NCI-H2227 (cell line): ENCODE measurements at regions not wholly inside any gene's neighbourhood (a gene's known extent, or its start where the extent isn't known, plus 50 kb on each side); places are given as distances from the start of the nearest gene placed in this dataset.
A peak's percentile ranks its signal among the peaks of the same experiment; 100 is the strongest.

Experiments used
- DNase-seq: peaks from one replicate; lab custom pipeline; 2025; ENCODE audit not compliant: unreplicated experiment; lab: John Stamatoyannopoulos, UW

DNA sequence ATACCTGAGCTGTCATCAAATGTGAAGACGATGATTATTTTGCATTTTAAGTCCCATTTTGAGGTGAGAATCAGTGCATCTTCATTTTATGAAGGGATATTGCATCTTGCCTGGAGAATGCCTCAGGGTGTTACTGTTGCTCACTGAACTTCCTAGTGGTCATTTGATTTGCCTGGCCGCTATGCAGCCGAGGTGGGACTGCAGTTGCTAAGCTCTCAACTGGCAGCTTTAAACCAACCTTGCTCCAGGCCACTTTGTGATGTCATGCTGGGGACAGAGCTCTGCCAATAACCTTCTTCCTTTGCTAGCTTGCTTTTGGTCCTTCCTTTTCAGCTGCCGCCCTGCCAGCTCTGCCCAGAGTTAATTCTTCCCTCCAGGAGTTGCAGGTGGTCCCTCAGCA lies 409.4 kb upstream of the B3GAT1 start:
- DNase-seq, result no peak

DNA sequence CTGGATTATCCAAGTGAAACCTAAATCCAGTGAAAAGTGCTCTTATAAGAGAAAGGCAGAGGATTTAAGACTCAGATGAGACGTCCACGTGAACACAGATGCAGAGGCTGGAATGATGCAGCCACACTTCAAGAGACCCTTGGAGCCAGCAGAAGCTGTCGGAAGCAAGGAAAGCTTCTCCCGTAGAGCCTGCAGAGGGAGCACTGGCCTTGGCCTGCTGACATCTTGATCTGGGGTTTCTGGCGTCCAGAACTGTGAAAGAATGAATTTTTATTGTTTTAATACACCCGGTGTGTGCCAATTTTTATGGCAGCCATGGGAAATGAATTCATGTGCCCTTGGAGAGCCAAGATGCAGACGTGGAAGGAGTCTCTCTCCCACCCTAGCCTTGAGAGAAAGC lies 407.0 kb upstream of the B3GAT1 start:
- DNase-seq, result no peak

DNA sequence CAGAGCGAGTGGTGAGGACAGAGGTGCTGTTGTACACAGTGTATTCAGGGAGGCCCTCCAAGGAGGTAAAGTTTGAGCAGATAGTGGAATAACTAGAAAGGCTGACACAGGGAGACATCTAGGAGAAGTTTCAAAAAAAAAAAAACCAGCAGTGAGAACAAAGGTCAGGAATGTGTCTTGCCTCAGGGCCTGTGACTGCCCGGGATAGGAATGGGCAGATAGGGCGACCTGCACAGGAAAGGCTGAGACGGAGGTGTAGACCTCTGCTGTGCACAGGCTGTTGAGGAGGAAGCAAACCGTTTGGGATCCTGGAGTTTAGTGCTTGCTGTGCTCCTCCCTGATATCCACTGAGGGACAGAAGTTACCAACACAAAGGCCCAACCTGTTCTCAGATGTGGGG lies 406.5 kb upstream of the B3GAT1 start:
- no peak for DNase-seq

DNA sequence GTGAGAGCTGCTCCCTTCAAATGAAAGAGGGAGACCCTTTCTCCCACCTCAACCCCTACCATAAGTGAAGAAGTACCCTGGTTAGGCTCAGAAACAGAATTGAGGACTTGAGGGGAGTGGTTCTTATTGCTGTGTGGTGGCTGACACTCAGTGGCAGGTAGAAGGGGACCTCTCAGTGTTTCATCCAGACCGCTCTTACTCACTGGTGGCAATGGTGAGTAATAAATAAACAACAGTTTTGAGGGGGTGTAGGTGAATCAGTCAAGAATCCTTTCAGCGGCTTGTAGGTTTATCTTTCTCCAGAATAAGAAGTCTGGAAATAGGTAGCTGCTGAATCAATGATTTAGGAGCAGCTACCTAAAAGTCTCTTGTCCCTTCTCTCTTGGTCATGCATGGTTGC lies 403.4 kb upstream of the B3GAT1 start:
- no peak for DNase-seq

DNA sequence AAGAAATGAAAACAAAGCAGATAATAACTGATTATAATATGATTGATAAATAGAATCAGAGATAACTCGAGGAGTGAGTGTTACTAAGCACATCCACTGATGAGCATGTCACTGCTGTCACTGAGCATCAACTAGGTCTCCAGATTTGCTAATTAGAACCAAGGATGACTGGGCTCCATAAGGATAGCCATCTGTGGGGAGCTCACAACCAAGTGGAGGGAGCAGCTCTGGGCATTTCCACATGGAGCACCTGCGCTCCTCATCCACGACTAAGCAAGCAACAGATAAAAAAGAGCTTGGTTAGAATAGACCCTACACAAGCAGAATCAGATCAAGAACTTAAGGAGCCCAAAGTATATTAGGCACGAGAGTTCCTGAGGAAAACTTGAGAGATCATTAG lies 396.0 kb upstream of the B3GAT1 start:
- DNase-seq, result no peak

DNA sequence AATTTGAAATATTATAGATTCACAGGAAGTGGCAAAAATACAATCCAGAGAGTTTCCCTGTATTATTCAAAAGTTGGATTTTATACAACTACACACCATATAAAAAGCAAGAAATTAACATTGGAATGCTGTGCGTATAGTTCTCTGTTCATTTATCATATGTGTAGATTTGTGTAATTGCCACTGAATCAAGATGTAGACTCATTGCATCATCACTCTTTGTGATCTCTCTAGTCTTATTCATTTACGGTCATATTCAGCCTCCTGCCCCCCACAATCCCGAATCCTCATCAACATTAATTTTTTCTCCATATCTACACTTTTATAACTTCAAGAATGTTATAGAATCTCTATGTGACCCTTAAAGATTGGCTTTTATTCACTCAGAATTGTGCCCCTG lies 390.6 kb upstream of the B3GAT1 start:
- no peak for DNase-seq

DNA sequence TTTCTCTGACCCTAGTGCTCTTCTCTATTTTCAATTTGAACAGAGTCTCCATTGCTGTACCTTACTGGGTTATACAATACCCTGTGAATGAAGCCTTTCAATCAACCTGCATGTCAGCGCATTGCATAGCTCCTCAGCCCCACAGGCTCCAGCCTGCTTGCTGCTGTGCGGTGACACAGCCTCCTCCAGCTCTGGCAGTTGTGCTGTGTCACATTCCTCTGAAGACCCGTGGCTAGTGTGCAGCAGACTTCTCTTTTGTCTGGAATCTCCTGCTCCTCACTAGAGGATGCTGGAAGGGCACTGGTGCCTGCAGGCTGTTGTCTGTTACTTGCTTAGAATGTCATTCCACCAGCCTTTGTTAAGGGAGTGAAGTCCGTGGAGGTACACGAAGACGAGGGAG lies 390.1 kb upstream of the B3GAT1 start:
- peak; percentile 20 for DNase-seq

DNA sequence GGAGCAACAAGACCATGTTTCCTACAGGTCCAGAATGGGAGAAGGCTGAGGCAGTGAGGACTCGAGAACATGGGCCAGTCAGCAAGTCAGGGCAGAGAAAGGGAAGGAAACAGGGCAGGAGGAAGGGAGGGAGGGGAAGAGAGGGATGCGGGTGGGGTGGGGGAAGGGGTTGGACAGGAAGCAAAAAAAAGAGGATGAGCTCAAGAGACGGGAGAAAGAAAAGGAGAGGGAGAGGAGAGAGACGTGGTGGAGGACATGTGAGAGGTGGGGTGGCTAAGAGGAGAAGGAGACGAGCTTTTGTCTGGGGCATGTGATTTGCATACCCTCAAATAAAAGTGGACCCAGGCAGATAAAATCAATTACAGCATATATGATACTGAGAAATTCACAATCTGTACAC lies 389.5 kb upstream of the B3GAT1 start:
- DNase-seq, result no peak

DNA sequence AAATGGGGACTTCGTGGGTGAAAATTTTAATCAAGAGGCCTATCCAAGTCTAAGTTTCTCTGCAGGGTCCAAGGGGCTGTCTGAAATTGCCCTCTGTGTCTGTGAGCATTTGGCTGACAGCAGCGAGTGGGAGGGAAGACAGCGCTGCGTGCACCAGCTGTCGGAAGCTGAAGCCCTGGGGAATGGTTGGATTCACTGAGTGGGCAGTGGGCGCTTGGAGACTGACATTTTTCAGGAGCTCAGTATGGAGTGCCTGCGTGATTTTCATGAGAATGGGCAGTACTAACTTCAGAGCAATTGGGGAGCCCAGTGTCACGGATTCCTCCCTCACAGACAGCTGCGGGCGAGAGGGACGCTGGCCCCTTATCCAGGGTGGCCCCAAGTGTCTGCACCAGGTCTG lies 388.8 kb upstream of the B3GAT1 start:
- DNase-seq, result no peak

DNA sequence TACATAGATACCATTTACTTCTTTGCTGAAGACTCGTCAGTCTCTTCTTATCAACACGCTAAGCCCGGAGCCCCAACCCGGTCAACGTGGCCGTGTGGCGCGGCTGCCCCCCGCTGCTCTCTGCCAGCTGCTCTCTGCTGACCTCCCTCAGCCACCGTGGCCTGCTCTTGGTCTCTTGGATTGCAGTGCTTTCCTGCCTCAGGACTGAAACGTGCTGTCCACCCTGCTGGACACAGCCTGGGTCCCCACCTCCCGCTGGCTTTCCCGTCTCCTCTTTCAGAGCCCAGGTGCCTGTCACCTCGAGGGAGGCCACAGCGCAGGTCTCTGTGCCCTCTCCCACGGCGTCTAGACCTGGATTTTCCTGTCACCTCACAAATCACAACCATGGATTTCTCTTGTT lies 388.1 kb upstream of the B3GAT1 start:
- no peak for DNase-seq

DNA sequence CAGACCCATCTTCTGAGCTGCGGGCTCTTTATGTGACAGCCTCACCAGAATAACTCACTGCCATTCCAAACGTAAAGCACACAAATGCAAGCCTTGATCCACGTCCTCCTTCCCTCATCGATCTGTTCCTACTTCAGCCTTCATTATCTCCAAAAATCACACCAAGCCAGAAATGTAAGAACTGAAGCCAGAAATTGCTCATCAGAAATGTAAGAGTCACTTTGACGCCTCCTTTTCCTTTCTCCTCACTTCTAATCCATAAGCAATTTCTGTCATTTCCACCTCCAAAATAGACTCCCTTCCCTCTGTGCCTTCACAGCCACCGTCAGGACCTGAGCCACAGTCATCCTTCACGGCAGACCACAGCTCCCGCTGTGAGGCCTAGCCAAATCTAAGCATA lies 387.3 kb upstream of the B3GAT1 start:
- no peak for DNase-seq

DNA sequence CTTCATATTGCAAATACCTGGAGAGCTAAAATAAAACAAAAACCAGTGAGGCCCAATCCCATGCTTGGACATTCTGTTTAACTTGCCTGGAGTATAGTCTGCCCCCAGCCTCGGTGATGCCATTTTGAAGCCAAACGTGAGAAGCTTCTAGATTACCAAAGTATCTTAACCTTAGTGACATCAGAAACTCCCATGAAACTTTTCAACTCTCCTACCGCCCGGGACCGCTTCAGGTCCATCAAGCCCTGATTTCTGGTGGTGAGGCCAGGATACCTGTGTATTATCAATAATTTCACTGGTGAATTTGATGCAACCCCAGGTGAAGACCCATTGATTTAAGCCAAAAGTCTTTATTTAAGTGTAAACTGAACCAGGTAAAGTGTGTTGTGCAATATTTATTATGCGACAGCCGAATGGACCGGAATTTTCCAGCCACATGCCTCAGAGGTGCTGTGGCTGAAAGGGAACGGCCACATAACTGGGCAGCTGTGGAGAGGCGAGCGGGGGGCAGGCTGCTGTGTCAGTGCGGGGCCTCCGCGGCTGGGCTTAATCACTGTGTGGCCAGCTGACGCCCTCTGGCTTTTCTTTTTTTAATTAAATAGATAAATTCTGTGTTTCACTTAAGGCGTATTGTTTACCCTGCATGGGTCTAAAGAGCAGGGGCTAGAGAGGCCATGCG lies 385.5 kb upstream of the B3GAT1 start:
- no peak for DNase-seq

DNA sequence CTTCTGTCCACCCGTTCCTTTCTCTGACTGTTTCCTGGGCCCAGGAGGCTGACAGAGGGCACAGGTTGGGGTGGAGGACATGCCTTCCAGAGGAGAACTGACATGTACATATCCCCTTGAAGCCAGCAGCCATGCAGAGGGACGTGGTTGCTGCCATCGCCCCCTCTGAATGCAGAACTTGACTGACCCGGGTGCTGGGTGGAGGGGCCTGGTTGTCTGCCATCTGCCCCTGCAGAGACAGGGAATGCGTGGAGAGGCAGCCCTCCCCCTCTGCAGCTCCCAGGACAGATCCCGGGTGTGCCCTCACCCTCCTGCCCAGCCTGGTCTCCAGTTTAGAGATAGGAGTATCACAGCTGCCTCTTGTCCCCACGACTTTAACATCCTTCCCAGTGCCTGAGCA lies 383.0 kb upstream of the B3GAT1 start:
- no peak for DNase-seq

DNA sequence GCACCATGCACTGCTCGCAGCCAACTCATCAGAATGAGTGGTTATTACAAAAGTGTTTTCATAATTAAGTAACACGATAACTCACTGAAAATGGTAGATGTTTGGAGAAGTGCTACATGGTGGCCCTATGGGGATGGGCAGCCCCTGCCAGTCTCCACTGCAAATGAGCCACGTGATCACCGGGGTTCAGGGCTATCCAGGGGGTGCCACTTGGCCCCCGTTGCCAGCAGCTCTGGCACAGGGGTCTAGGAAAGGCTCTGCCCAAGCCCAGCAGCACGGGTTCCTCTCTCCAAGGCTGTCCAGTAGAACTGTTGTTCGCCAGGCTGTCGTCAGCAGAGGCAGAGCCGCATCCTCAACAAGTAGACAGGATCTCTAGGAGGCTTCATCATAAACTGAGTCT lies 382.1 kb upstream of the B3GAT1 start:
- no peak for DNase-seq

DNA sequence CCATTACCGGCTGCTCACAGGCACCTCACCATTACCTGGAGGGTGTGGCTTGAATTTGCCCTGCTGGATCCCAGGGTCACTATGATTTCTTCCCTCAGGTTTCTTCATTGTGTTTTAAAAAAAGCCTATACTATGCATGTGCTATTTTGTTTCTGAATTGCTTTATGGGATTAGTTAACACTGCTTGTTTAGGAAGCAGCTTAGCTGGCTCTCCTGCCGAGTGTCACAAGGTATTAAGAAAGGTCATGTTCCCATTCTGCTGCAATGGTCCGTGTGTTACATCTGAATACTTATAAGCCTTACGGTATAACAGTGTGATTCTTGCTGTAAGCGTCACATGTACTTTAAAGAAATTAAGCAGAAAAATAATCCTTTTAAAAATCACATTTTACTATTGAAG lies 380.6 kb upstream of the B3GAT1 start:
- no peak for DNase-seq

DNA sequence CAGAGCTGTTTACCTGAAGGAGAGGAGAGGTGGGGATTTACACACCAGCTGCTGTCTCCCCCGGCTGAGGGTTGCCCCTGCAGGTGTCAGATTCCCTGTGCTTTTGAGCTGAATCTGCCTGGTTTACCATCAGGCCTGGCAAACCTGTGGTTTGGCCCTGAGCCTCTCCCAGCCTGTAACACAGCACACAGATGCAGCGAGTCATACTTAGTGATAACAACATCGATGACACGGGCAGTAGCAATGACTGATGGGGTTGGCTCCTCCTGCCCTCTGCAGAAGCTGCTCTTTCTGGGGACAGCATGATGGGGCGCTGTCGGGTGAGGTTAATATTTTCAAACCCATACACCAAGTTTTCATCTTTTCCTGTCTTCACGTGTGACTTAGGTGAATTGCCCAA lies 380.0 kb upstream of the B3GAT1 start:
- DNase-seq, result no peak

DNA sequence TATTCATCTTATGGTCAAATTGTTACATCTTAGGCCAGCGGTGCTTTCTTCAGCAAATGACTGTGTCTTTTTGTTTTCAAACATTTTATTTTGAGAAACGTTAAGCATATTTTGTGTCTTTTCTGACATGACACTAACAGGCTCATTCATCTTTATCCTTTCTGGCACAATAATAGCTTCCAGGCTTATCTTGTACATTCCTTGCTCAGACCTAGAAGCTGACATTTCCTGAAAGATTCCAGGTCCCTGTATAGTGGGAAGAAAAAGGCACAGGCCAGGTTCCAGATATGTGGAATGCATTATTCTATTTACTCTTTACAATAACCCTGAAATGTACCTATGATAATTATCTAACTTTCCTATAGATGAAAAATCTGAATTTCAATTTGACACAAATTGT lies 379.1 kb upstream of the B3GAT1 start:
- DNase-seq, result no peak

DNA sequence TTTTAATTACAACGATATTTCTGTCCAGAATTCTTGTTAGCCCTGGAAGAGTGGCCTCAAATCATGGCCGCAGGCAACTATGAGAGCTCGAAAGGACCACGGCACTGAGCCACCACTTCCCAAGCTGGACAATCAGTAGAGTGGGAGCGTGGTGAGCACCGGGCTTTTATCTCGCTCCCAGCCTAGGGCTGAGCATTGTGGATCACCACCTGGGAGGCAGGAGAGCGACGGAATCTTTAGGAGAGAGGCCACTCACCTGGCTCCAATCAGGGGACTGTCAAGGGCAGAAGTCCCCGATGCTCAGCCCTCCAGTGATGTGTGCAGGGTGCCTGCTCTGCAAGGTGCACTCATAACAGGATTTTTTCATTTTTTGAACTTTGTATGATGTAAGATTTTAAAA lies 377.1 kb upstream of the B3GAT1 start:
- DNase-seq, result no peak

DNA sequence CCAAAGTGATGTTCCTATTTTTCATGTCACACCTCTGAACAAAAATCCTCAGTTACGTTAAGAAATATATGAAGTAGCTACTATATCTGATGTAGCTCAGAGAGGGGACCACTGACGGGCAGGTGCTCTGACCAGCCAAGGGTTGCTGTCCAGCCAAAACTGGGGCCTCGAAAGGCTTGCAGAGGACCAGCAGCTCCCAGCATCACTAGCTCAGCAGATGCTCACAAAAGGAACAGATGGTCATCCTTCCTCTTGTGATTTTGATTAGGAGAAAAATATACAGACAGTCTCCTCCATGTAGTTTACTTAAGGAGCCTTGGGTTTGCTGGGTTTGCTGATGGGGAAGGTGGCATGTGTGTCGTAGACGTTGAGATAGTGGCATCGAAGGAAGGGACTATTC lies 374.6 kb upstream of the B3GAT1 start:
- no peak for DNase-seq

DNA sequence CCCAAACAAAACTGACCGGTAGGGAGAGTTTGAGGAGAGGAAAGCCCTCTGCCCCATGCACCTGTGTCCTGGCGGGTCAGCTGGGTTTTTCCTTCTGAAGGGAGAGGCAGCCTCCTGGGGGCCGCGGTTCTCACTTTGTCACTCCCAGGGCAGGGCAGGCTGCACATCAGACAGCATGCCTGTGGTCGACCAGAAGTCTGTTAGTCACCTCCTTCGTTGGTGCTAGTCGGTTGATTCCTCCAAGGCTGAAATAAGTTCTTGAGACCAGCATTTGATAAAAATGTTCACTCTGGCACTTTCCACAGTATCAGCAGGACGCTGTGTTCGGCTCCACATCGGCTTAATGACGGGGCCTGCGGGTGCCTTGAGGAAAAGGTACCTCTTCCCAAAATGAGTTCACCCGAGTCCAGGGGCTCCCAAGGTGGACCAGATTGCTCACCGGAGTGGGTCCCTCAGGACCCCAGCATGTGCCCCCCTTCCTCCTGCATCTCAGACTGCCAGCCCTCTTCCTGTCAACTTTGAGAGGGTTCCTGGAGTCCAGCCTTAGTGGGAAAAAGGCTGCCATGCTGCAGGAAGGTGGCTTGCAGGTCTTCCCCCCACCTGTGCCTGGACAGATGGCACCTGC lies 373.7 kb upstream of the B3GAT1 start:
- DNase-seq, result no peak

DNA sequence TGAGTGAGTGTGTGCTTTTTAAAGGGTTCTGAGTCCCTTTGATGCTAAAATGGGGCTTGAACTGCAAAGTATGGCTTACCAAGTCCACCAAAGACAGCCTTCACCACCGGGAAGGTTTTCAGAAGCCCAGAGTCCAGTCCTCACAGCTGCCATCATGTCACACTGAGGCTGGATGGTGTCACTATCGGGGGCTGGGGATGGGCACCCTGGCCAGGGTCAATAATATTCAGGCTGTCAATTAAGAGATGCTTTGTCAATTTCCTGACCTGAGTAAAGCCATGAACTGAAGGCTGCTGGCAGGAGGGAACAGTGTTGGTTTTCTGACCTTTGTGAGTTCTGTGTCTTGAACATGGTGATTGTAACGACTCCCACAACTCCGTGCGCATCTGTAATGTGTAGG lies 373.0 kb upstream of the B3GAT1 start:
- DNase-seq, result no peak

DNA sequence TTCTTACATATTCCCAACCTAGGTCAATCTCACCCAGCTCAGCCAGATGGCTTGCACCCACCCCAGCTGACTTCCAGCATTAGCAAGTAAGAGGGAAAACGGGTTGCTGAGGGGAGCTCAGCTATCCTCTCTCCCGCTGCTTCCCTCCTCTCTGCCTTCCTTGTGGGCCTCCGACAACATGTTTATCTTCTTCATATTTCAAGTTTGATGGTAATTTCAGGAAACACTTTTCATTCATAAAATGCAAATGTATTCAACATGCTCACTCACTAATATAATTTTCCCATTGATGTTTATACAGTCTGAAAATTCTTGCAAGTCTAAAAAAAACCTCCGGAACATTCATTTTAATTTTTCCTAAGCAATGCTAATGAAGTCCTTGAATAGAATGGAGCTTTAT lies 372.5 kb upstream of the B3GAT1 start:
- no peak for DNase-seq

DNA sequence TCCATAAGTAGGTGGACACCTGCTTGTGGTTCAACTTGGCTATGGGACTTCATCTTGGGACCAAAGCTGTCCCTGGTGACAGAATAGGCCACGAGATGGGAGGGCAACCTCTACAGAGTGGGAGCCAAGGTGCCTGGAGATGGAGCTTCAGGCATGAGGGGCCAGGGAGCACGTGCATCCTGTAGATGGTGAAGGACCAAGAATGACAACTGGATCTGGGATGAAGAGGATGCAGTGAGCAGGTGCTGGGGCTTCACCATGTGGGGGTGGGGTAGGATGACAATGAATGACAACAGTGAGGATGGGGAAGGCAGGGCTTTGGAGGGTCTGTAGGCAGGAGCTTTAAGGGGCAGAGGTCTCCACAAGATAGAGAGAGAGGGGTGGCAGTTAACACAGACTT lies 372.0 kb upstream of the B3GAT1 start:
- no peak for DNase-seq
